Activated B cell treated with CpG ODN at 0.5 μM for 24 hours (primary cell): ENCODE measurements at regions not wholly inside any gene's neighbourhood (a gene's known extent, or its start where the extent isn't known, plus 50 kb on each side); places are given as distances from the start of the nearest gene placed in this dataset.

ENCODE experiments used
- ATAC-seq: fragments of 200-7000 bp; cut with Tn5 transposase; one replicate; pipeline ENCODE4 v1.10.0; 2021; ENCODE audit warnings: low read depth, mild to moderate bottlenecking, moderate library complexity
- CTCF ChIA-PET: fragments of 350-600 bp; sonication (Branson Sonifier 250); formaldehyde crosslinking; loops from one replicate; lab custom pipeline; 2021; ENCODE audit warnings: antibody characterized with exemption; lab: Charles Lee
- POLR2A ChIA-PET: fragments of 350-600 bp; sonication (Branson Sonifier 250); formaldehyde crosslinking; loops from one replicate; lab custom pipeline; 2021; ENCODE audit warnings: antibody characterized with exemption; lab: Charles Lee
- DNase-seq: peaks from one replicate; pipeline ENCODE4 v3.0.0; 2022
- H3K27ac Mint-ChIP-seq: one replicate; pipeline ENCODE4 v1.8.0; 2020; ENCODE audit warnings: mixed read lengths
- H3K27me3 Mint-ChIP-seq: one replicate; pipeline ENCODE4 v1.8.0; 2021; ENCODE audit warnings: mixed read lengths
- H3K36me3 Mint-ChIP-seq: one replicate; pipeline ENCODE4 v1.8.0; 2021; ENCODE audit warnings: low read depth, mixed read lengths
- H3K4me1 Mint-ChIP-seq: one replicate; pipeline ENCODE4 v1.8.0; 2021; ENCODE audit warnings: mixed read lengths
- H3K4me3 Mint-ChIP-seq: one replicate; pipeline ENCODE4 v1.8.0; 2020; ENCODE audit warnings: mild to moderate bottlenecking, mixed read lengths
- H3K9me3 Mint-ChIP-seq: one replicate; pipeline ENCODE4 v1.8.0; 2020; ENCODE audit warnings: mixed read lengths
- intact Hi-C: fragments of 100-400 bp; cut with micrococcal nuclease; formaldehyde crosslinking; loops from one replicate; pipeline ENCODE4 v1.15.1; 2024
- TF ChIP-seq, protein P1 (sequence below): fragments of 200-600 bp; IDR thresholded peaks from one replicate; pipeline ENCODE4 v1.8.0; 2022; ENCODE audit warnings: antibody characterized with exemption, mild to moderate bottlenecking

DNA sequence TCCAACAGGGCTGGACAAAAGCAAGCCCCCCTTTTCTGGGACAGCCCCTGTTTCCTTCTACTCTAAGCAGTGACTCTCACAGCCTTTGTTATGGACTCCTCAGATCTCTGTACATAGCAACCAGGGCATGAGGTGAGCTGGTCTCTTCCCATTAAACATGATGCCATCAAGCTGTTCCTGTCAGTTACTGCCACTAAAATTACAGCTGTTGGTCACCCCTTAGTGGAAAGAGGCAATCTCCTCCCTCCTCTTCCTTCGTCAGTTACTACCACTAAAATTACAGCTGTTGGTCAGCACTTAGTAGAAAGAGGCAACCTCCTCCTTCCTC lies 95.2 kb upstream of the SMIM36 start:
- POLR2A ChIA-PET = no interaction called here
- TF ChIP-seq, protein P1, sequence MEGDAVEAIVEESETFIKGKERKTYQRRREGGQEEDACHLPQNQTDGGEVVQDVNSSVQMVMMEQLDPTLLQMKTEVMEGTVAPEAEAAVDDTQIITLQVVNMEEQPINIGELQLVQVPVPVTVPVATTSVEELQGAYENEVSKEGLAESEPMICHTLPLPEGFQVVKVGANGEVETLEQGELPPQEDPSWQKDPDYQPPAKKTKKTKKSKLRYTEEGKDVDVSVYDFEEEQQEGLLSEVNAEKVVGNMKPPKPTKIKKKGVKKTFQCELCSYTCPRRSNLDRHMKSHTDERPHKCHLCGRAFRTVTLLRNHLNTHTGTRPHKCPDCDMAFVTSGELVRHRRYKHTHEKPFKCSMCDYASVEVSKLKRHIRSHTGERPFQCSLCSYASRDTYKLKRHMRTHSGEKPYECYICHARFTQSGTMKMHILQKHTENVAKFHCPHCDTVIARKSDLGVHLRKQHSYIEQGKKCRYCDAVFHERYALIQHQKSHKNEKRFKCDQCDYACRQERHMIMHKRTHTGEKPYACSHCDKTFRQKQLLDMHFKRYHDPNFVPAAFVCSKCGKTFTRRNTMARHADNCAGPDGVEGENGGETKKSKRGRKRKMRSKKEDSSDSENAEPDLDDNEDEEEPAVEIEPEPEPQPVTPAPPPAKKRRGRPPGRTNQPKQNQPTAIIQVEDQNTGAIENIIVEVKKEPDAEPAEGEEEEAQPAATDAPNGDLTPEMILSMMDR = no peak
- Mint-ChIP-seq H3K4me1 (no peaks in the 10 kb centered on the region), H3K9me3 (no peaks in the 10 kb centered on the region), H3K4me3 (no peak overlapping the region), H3K27ac (no peak overlapping the region), H3K36me3 (no peaks in the 10 kb centered on the region), H3K27me3 (peaks cover 4% of the 10 kb centered on the region)
- intact Hi-C loops = no loop called here
- CTCF ChIA-PET = interaction anchor here (1.1 kb wide), 1 partner anchor 58 kb away, joined by 3 read pairs; no protein-coding TSS in a partner anchor
- no peak for ATAC-seq
- no peak for DNase-seq

DNA sequence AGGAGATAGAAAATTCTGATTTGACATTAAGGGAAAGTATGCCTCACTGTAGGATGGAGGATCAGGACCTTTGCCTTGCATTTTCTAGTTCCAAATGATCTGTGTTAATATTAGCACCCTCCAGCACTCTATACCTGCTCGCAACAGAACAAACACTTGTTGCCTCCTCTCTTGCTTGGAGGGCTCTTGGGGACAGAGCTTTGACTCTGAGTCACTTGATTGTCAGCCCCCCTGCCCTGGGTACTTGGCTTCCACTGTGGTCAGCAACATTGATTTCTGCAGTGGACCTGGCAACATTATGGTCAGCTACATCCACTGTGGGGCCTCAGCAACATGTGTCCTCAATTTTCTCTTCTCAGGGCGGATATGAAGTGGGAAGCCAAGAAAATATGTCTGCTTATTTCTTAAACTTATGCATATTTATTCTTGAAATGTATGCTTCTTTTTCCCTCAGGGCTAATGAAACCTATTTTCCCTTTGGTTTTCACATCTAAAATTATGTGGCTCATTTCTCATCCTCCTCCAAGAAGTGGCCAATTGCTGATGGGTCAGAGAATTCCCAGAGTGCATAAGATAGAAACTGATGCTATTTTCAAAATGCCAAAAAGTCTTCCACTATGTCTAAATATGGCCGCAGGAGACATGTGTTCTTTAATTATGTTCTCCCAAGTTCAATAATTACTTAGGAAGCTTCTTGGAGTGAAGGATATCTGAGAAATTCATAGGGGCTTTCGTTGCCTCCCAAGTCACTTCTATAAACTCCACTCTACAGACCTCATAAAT lies 94.6 kb upstream of the SMIM36 start:
- H3K27ac Mint-ChIP-seq = no peak overlapping the region
- no peaks in the 10 kb centered on the region for H3K9me3 Mint-ChIP-seq
- TF ChIP-seq, protein P1 = no peak
- DNase-seq = no peak
- H3K4me3 Mint-ChIP-seq = no peak overlapping the region
- H3K27me3 Mint-ChIP-seq = peaks cover 4% of the 10 kb centered on the region
- ChIA-PET CTCF (interaction anchor here (1.1 to 6.2 kb wide), 2 partner anchors 57 to 79 kb away, joined by 3 to 169 read pairs; no protein-coding TSS in a partner anchor), POLR2A (no interaction called here)
- H3K36me3 Mint-ChIP-seq = no peaks in the 10 kb centered on the region
- intact Hi-C loops = no loop called here
- no peaks in the 10 kb centered on the region for H3K4me1 Mint-ChIP-seq
- no peak for ATAC-seq

GRCh38 chr17:55601874-55602364 lies 90.7 kb upstream of the SMIM36 start:
- TF ChIP-seq, protein P1 = no peak
- ChIA-PET POLR2A (interaction anchor here (0.7 to 1.4 kb wide), 4 partner anchors 16 to 76 kb away, joined by 3 to 7 read pairs (median 4); no protein-coding TSS in a partner anchor), CTCF (interaction anchor here (0.6 to 6.2 kb wide), 29 partner anchors 9 to 609 kb away, joined by 3 to 169 read pairs (median 3); no protein-coding TSS in a partner anchor)
- H3K4me1 Mint-ChIP-seq = no peaks in the 10 kb centered on the region
- H3K9me3 Mint-ChIP-seq = peaks cover 23% of the 10 kb centered on the region
- peak; percentile 75 for ATAC-seq
- peaks cover 4% of the 10 kb centered on the region for H3K27me3 Mint-ChIP-seq
- intact Hi-C loops = loop anchor here (1.0 to 2.0 kb wide), 4 partner anchors 25 to 117 kb away; no protein-coding TSS in a partner anchor
- no peak overlapping the region for H3K27ac Mint-ChIP-seq
- DNase-seq = no peak
- no peak overlapping the region for H3K4me3 Mint-ChIP-seq
- H3K36me3 Mint-ChIP-seq = peaks cover 2% of the 10 kb centered on the region

- ChIA-PET CTCF (no interaction called here), POLR2A (no interaction called here)
- Mint-ChIP-seq H3K9me3 (peaks cover 33% of the 10 kb centered on the region), H3K36me3 (peaks cover 2% of the 10 kb centered on the region), H3K4me1 (no peaks in the 10 kb centered on the region), H3K27me3 (peaks cover 4% of the 10 kb centered on the region), H3K27ac (no peak overlapping the region), H3K4me3 (no peak overlapping the region)
- ATAC-seq (no peak), DNase-seq (no peak)
- TF ChIP-seq, protein P1 = no peak
- intact Hi-C loops = no loop called here
These were observed 87.2 kb upstream of the SMIM36 start for GRCh38 chr17:55598495-55598894.

GRCh38 chr17:55588446-55589242 lies 77.4 kb upstream of the SMIM36 start:
- ChIA-PET CTCF (no interaction called here), POLR2A (no interaction called here)
- Mint-ChIP-seq H3K36me3 (no peaks in the 10 kb centered on the region), H3K4me3 (no peak overlapping the region), H3K27ac (no peak overlapping the region), H3K27me3 (no peaks in the 10 kb centered on the region), H3K4me1 (peaks cover 3% of the 10 kb centered on the region), H3K9me3 (peaks cover 7% of the 10 kb centered on the region)
- intact Hi-C loops = no loop called here
- DNase-seq (no peak), ATAC-seq (no peak)
- TF ChIP-seq, protein P1 = no peak
